ENCODE measurements at regions not wholly inside any gene's neighbourhood (a gene's known extent, or its start where the extent isn't known, plus 50 kb on each side); places are given as distances from the start of the nearest gene placed in this dataset.

DNA sequence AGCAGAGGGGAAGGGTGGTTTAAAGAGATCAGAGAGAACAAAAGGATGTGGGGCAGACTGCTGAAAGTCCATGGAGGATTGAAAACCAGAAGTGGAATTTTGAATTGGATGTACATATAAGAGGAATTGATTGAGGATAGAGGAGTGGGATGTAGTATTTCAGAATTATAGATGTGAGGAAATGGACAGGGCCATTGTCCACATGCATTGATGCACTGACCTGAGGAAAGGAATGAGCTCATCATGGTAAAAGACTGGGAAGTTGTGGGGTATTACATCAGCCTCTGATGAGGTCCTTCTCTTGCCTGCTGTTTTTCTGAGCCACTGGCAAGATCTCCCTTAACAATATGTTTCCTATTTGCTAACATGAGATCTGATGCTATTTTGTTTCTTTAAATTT, 365.7 kb upstream of the FANCL start (continued):
- TF ChIP-seq ARNTL (CRISPR knock-in tag; IDR thresholded peaks at IDR 0.05; ENCODE audit: borderline replicate concordance, low read depth): no peak

DNA sequence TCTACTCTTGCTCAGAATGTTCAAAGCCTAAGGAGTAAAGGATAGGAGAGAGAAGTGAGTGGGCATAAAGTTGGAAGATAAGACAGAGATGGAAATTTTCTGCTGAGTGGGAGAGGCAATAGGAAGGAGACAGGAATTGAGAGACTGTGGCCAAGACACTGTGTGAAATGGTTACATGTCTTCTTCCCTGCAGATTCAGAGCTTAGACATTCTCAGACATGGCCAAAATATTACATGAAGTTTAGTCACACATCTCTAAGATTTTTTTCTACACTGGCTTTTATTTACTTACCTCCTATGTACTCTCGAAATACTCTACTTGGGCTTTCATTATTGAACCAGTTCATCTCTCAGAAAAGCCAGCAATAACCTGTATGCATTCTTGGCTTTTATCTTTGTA, 363.0 kb upstream of the FANCL start:
- TF ChIP-seq ZNF565 (CRISPR knock-in tag; conservative IDR thresholded peaks at IDR 0.05; ENCODE audit: low read depth): no peak
- TF ChIP-seq, protein P1, sequence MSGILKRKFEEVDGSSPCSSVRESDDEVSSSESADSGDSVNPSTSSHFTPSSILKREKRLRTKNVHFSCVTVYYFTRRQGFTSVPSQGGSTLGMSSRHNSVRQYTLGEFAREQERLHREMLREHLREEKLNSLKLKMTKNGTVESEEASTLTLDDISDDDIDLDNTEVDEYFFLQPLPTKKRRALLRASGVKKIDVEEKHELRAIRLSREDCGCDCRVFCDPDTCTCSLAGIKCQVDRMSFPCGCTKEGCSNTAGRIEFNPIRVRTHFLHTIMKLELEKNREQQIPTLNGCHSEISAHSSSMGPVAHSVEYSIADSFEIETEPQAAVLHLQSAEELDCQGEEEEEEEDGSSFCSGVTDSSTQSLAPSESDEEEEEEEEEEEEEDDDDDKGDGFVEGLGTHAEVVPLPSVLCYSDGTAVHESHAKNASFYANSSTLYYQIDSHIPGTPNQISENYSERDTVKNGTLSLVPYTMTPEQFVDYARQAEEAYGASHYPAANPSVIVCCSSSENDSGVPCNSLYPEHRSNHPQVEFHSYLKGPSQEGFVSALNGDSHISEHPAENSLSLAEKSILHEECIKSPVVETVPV (CRISPR knock-in tag; IDR thresholded peaks at IDR 0.05): no peak
- no peak for TF ChIP-seq RARB (CRISPR knock-in tag; IDR thresholded peaks at IDR 0.05)
- no peak for TF ChIP-seq ESRRG (CRISPR knock-in tag; IDR thresholded peaks at IDR 0.05)
- TF ChIP-seq, protein P2, sequence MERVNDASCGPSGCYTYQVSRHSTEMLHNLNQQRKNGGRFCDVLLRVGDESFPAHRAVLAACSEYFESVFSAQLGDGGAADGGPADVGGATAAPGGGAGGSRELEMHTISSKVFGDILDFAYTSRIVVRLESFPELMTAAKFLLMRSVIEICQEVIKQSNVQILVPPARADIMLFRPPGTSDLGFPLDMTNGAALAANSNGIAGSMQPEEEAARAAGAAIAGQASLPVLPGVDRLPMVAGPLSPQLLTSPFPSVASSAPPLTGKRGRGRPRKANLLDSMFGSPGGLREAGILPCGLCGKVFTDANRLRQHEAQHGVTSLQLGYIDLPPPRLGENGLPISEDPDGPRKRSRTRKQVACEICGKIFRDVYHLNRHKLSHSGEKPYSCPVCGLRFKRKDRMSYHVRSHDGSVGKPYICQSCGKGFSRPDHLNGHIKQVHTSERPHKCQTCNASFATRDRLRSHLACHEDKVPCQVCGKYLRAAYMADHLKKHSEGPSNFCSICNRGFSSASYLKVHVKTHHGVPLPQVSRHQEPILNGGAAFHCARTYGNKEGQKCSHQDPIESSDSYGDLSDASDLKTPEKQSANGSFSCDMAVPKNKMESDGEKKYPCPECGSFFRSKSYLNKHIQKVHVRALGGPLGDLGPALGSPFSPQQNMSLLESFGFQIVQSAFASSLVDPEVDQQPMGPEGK (CRISPR knock-in tag; IDR thresholded peaks at IDR 0.05; ENCODE audit: borderline replicate concordance): no peak
- no peak for TF ChIP-seq ZFP30 (CRISPR knock-in tag; IDR thresholded peaks at IDR 0.05)
- TF ChIP-seq BACH2 (CRISPR knock-in tag; IDR thresholded peaks at IDR 0.05; ENCODE audit: borderline replicate concordance): no peak
- no peak for TF ChIP-seq SNAI2 (CRISPR knock-in tag; IDR thresholded peaks at IDR 0.05)
- no peak for TF ChIP-seq CSDC2 (CRISPR knock-in tag; IDR thresholded peaks at IDR 0.05)
- TF ChIP-seq GLIS3 (CRISPR knock-in tag; IDR thresholded peaks at IDR 0.05): no peak
- TF ChIP-seq ZNF70 (CRISPR knock-in tag; IDR thresholded peaks at IDR 0.05): no peak
- TF ChIP-seq, protein P3, sequence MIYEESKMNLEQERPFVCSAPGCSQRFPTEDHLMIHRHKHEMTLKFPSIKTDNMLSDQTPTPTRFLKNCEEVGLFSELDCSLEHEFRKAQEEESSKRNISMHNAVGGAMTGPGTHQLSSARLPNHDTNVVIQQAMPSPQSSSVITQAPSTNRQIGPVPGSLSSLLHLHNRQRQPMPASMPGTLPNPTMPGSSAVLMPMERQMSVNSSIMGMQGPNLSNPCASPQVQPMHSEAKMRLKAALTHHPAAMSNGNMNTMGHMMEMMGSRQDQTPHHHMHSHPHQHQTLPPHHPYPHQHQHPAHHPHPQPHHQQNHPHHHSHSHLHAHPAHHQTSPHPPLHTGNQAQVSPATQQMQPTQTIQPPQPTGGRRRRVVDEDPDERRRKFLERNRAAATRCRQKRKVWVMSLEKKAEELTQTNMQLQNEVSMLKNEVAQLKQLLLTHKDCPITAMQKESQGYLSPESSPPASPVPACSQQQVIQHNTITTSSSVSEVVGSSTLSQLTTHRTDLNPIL (CRISPR knock-in tag; IDR thresholded peaks at IDR 0.05; ENCODE audit: low read depth): no peak
- no peak for TF ChIP-seq PPARA (CRISPR knock-in tag; IDR thresholded peaks at IDR 0.05; ENCODE audit: borderline replicate concordance)
- TF ChIP-seq TOX (CRISPR knock-in tag; IDR thresholded peaks at IDR 0.05; ENCODE audit: borderline replicate concordance): no peak
- TF ChIP-seq ARNTL (CRISPR knock-in tag; IDR thresholded peaks at IDR 0.05; ENCODE audit: borderline replicate concordance, low read depth): no peak
- no peak for ATAC-seq

DNA sequence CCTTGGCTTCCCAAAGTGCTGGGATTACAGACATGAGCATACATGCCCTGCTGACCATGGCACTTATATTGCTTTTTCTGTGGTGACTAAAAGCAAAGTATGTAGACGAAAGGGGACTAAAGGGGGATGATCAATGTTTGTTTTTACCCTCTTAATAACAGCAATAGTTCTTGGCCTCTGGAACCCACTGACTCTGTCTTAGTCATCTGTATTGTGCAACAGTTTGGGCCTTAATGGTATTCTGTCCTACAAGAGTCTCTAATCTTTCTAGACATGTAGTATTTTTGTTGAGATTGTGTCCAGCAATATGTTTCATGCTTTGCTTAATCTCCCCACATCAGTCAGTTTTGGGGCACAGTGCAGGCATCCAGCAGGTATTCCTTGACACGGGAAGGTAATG, 359.9 kb upstream of the FANCL start:
- TF ChIP-seq PPARA (CRISPR knock-in tag; IDR thresholded peaks at IDR 0.05; ENCODE audit: borderline replicate concordance) (no peak), ZC3H10 (CRISPR knock-in tag; IDR thresholded peaks at IDR 0.05) (no peak), SNAI2 (CRISPR knock-in tag; IDR thresholded peaks at IDR 0.05) (no peak), ESRRG (CRISPR knock-in tag; IDR thresholded peaks at IDR 0.05) (no peak), CSDC2 (CRISPR knock-in tag; IDR thresholded peaks at IDR 0.05) (no peak)
- TF ChIP-seq, protein P1 (CRISPR knock-in tag; IDR thresholded peaks at IDR 0.05): no peak
- TF ChIP-seq, protein P2 (CRISPR knock-in tag; IDR thresholded peaks at IDR 0.05; ENCODE audit: borderline replicate concordance): no peak
- ATAC-seq: no peak

DNA sequence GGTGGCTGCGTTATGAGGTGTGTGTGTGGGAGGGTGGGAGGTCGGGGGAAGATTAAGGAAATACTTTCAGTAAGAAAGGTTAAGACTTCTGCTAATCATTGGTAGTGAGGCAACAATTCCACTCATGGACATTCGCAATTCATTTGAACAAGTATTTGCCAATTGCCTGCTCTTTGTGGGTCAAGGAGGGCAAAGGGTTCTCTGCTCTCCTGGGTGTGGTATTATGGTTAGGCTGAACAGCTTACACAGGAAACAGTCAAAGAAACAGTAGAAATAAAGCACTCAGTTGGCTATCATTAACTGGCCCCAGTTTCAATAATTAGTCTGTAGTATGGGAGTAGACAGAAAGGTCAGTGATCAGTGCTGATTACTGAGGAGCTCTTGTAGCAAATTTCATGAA, 357.0 kb upstream of the FANCL start:
- ATAC-seq: no peak
- TF ChIP-seq SNAI2 (CRISPR knock-in tag; IDR thresholded peaks at IDR 0.05): no peak
- no peak for TF ChIP-seq ARNTL (CRISPR knock-in tag; IDR thresholded peaks at IDR 0.05; ENCODE audit: borderline replicate concordance, low read depth)
- TF ChIP-seq ZFP3 (CRISPR knock-in tag; IDR thresholded peaks at IDR 0.05): no peak
- TF ChIP-seq TCF4 (CRISPR knock-in tag; IDR thresholded peaks at IDR 0.05; ENCODE audit: borderline replicate concordance): no peak
- no peak for TF ChIP-seq CSDC2 (CRISPR knock-in tag; IDR thresholded peaks at IDR 0.05)
- TF ChIP-seq PPARA (CRISPR knock-in tag; IDR thresholded peaks at IDR 0.05; ENCODE audit: borderline replicate concordance): no peak
- TF ChIP-seq, protein P2 (CRISPR knock-in tag; IDR thresholded peaks at IDR 0.05; ENCODE audit: borderline replicate concordance): no peak
- TF ChIP-seq, protein P3 (CRISPR knock-in tag; IDR thresholded peaks at IDR 0.05; ENCODE audit: low read depth): no peak
- no peak for TF ChIP-seq ISL1 (CRISPR knock-in tag; IDR thresholded peaks at IDR 0.05)
- TF ChIP-seq, protein P1 (CRISPR knock-in tag; IDR thresholded peaks at IDR 0.05): no peak
- TF ChIP-seq ZFP30 (CRISPR knock-in tag; IDR thresholded peaks at IDR 0.05): no peak
- no peak for TF ChIP-seq ZNF70 (CRISPR knock-in tag; IDR thresholded peaks at IDR 0.05)
- TF ChIP-seq OSR1 (CRISPR knock-in tag; IDR thresholded peaks at IDR 0.05): no peak
- TF ChIP-seq ZNF8 (CRISPR knock-in tag; IDR thresholded peaks at IDR 0.05): no peak
- TF ChIP-seq GLIS3 (CRISPR knock-in tag; IDR thresholded peaks at IDR 0.05): no peak
